PC-9 (cell line): ENCODE measurements at regions not wholly inside any gene's neighbourhood (a gene's known extent, or its start where the extent isn't known, plus 50 kb on each side); places are given as distances from the start of the nearest gene placed in this dataset.

Source experiments
- BruUV-seq: library from RNA; stranded (reverse); fragments of 400-500 nt; replicated peaks from 2 replicates; lab custom pipeline; 2021; lab: Mats Ljungman, UMichigan
- CTCF ChIA-PET: fragments of 300-600 bp; sonication (Branson Sonifier 250); formaldehyde crosslinking; loops from one replicate; lab custom pipeline; 2022; ENCODE audit warnings: antibody characterized with exemption; lab: Charles Lee
- POLR2A ChIA-PET: fragments of 300-600 bp; sonication (Branson Sonifier 250); formaldehyde crosslinking; loops from one replicate; lab custom pipeline; 2022; ENCODE audit warnings: antibody characterized with exemption; ENCODE audit not compliant: unreplicated experiment; lab: Charles Lee
- DNase-seq, 2 experiments: peaks; one replicate each; pipeline versions ENCODE4 v3.0.0 to v3.0.0-alpha.2; 2015 to 2022; ENCODE audit warnings: mixed read lengths in 1 of 2
- H2AFZ ChIP-seq: fragments of 200-600 bp; sonication (generic); 2 replicates; pipeline ENCODE4 v1.8.1; 2017; ENCODE audit warnings: antibody characterized with exemption
- H3F3A ChIP-seq: fragments of 200-600 bp; sonication (generic); 2 replicates; pipeline ENCODE4 v1.8.1; 2017; ENCODE audit warnings: antibody characterized with exemption, mild to moderate bottlenecking, low read depth; ENCODE audit not compliant: insufficient read depth
- H3K27ac ChIP-seq: fragments of 200-600 bp; sonication (generic); 2 replicates; pipeline ENCODE4 v1.6.1; 2016; ENCODE audit warnings: mixed run types
- H3K27me3 ChIP-seq: fragments of 200-600 bp; sonication (generic); 2 replicates; pipeline ENCODE4 v1.6.1; 2016; ENCODE audit warnings: low read depth, mixed run types; ENCODE audit not compliant: insufficient read depth
- H3K36me3 ChIP-seq: fragments of 200-600 bp; sonication (generic); 2 replicates; pipeline ENCODE4 v1.6.1; 2016; ENCODE audit warnings: low read depth, mixed run types
- H3K4me1 ChIP-seq: fragments of 200-600 bp; sonication (generic); replicated peaks from 2 replicates; pipeline ENCODE4 v1.6.1; 2016; ENCODE audit warnings: mixed run types; ENCODE audit not compliant: insufficient read depth
- H3K4me2 ChIP-seq: fragments of 200-600 bp; sonication (generic); 2 replicates; pipeline ENCODE4 v1.6.1; 2017; ENCODE audit warnings: mixed run types
- H3K4me3 ChIP-seq: fragments of 200-600 bp; sonication (generic); 2 replicates; pipeline ENCODE4 v1.6.1; 2016; ENCODE audit warnings: mixed run types
- H3K79me2 ChIP-seq: fragments of 200-600 bp; sonication (generic); 2 replicates; pipeline ENCODE4 v1.6.1; 2017; ENCODE audit warnings: low read depth, mixed run types
- H3K9me2 ChIP-seq: fragments of 200-600 bp; sonication (generic); 2 replicates; pipeline ENCODE4 v1.8.1; 2017; ENCODE audit warnings: mild to moderate bottlenecking; ENCODE audit not compliant: insufficient read depth
- H3K9me3 ChIP-seq: fragments of 200-600 bp; sonication (generic); 2 replicates; pipeline ENCODE4 v1.8.1; 2016; ENCODE audit warnings: low read depth; ENCODE audit not compliant: insufficient read depth
- H4K20me1 ChIP-seq: fragments of 200-600 bp; sonication (generic); 2 replicates; pipeline ENCODE4 v1.8.1; 2017; ENCODE audit not compliant: insufficient read depth
- CTCF ChIP-seq: fragments of 200-600 bp; sonication (generic); conservative IDR thresholded peaks from 2 replicates; pipeline ENCODE4 v1.6.1; 2017; ENCODE audit warnings: mixed run types, antibody characterized with exemption, mild to moderate bottlenecking, moderate library complexity
- EZH2 ChIP-seq: fragments of 200-600 bp; sonication (generic); IDR thresholded peaks from 2 replicates; pipeline ENCODE4 v1.8.0; 2017; ENCODE audit warnings: antibody characterized with exemption, low read depth
- intact Hi-C: fragments of 100-400 bp; cut with micrococcal nuclease; formaldehyde crosslinking; loops from one replicate; pipeline ENCODE4 v1.10.0; 2022; ENCODE audit not compliant: unreplicated experiment

GRCh38 chr6:80728101-80728750, 621.8 kb downstream of the BCKDHB start:
- intact Hi-C loops: no loop called here
- POLR2A ChIA-PET: no interaction called here

GRCh38 chr6:80725156-80725930, 618.9 kb downstream of the BCKDHB start:
- intact Hi-C loops: no loop called here
- DNase-seq: no peak
- no peaks in the 10 kb centered on the region for H3K79me2 ChIP-seq
- ChIA-PET CTCF (no interaction called here), POLR2A (no interaction called here)
- no TSS peak for BruUV-seq
- H3K4me3 ChIP-seq: no peak overlapping the region
- no peaks in the 10 kb centered on the region for H3K27me3 ChIP-seq
- H3F3A ChIP-seq: no peaks in the 10 kb centered on the region
- no peaks in the 10 kb centered on the region for H3K36me3 ChIP-seq
- TF ChIP-seq CTCF: no peak
- no peak for TF ChIP-seq EZH2
- no peak overlapping the region for H3K27ac ChIP-seq
- H3K9me3 ChIP-seq: no peaks in the 10 kb centered on the region
- no peak overlapping the region for H2AFZ ChIP-seq
- H3K4me1 ChIP-seq: no peaks in the 10 kb centered on the region
- no peak overlapping the region for H3K4me2 ChIP-seq
- H4K20me1 ChIP-seq: no peaks in the 10 kb centered on the region
- no peaks in the 10 kb centered on the region for H3K9me2 ChIP-seq

More at GRCh38 chr6:80728101-80728750, 621.8 kb downstream of the BCKDHB start:
- no peak overlapping the region for H2AFZ ChIP-seq
- no peaks in the 10 kb centered on the region for H4K20me1 ChIP-seq
- H3K36me3 ChIP-seq: no peaks in the 10 kb centered on the region
- H3K4me3 ChIP-seq: no peak overlapping the region
- H3K9me2 ChIP-seq: no peaks in the 10 kb centered on the region
- H3K4me2 ChIP-seq: no peak overlapping the region
- H3K27ac ChIP-seq: no peak overlapping the region
- no peaks in the 10 kb centered on the region for H3K4me1 ChIP-seq
- no peaks in the 10 kb centered on the region for H3K9me3 ChIP-seq
- no TSS peak for BruUV-seq
- no peak for TF ChIP-seq CTCF
- TF ChIP-seq EZH2: no peak
- no peak for DNase-seq
- H3F3A ChIP-seq: no peaks in the 10 kb centered on the region
- CTCF ChIA-PET: no interaction called here
- H3K79me2 ChIP-seq: no peaks in the 10 kb centered on the region
- H3K27me3 ChIP-seq: no peaks in the 10 kb centered on the region

GRCh38 chr6:80720824-80721223, 614.4 kb downstream of the BCKDHB start:
- TF ChIP-seq CTCF (no peak), EZH2 (no peak)
- H3K36me3 ChIP-seq: no peaks in the 10 kb centered on the region
- no peak overlapping the region for H3K4me3 ChIP-seq
- no peaks in the 10 kb centered on the region for H4K20me1 ChIP-seq
- no peak overlapping the region for H3K27ac ChIP-seq
- POLR2A ChIA-PET: no interaction called here
- no peaks in the 10 kb centered on the region for H3F3A ChIP-seq
- no peaks in the 10 kb centered on the region; the same call in 1 of the 2 replicates for H3K9me2 ChIP-seq
- CTCF ChIA-PET: interaction anchor here (0.6 kb wide), 1 partner anchor 347 kb away, joined by 3 read pairs; no protein-coding TSS in a partner anchor
- H3K4me1 ChIP-seq: no peaks in the 10 kb centered on the region
- DNase-seq: no peak
- H3K79me2 ChIP-seq: no peaks in the 10 kb centered on the region
- H3K9me3 ChIP-seq: no peaks in the 10 kb centered on the region
- no peaks in the 10 kb centered on the region for H3K27me3 ChIP-seq
- intact Hi-C loops: no loop called here
- no TSS peak for BruUV-seq
- H2AFZ ChIP-seq: no peak overlapping the region
- H3K4me2 ChIP-seq: no peak overlapping the region
